ENCODE measurements at regions not wholly inside any gene's neighbourhood (a gene's known extent, or its start where the extent isn't known, plus 50 kb on each side); places are given as distances from the start of the nearest gene placed in this dataset.

- peak; percentile 41; the same call in 1 of the 2 replicates for TF ChIP-seq ELF1 (IDR thresholded peaks at IDR 0.05)
- TF ChIP-seq RCOR1 (IDR thresholded peaks at IDR 0.05; ENCODE audit: low read length): no peak
- TF ChIP-seq, protein P1, sequence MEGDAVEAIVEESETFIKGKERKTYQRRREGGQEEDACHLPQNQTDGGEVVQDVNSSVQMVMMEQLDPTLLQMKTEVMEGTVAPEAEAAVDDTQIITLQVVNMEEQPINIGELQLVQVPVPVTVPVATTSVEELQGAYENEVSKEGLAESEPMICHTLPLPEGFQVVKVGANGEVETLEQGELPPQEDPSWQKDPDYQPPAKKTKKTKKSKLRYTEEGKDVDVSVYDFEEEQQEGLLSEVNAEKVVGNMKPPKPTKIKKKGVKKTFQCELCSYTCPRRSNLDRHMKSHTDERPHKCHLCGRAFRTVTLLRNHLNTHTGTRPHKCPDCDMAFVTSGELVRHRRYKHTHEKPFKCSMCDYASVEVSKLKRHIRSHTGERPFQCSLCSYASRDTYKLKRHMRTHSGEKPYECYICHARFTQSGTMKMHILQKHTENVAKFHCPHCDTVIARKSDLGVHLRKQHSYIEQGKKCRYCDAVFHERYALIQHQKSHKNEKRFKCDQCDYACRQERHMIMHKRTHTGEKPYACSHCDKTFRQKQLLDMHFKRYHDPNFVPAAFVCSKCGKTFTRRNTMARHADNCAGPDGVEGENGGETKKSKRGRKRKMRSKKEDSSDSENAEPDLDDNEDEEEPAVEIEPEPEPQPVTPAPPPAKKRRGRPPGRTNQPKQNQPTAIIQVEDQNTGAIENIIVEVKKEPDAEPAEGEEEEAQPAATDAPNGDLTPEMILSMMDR (IDR thresholded peaks at IDR 0.05): no peak
- peak; percentile 86 for TF ChIP-seq PBX3 (IDR thresholded peaks at IDR 0.05)
- no peak for TF ChIP-seq SMC3 (IDR thresholded peaks at IDR 0.05; ENCODE audit: low read depth, low read length)
- peak in 1 of 2 experiments; percentile 71; a peak in 1 of 4 replicates for TF ChIP-seq EP300 (IDR thresholded peaks at IDR 0.05; ENCODE audit: borderline replicate concordance in 1 of 2, low read depth in 1 of 2, low read length in 1 of 2)
- no peak for TF ChIP-seq USF2 (IDR thresholded peaks at IDR 0.05; ENCODE audit: borderline replicate concordance, low read depth, low read length)
- no peak for TF ChIP-seq EZH2phosphoT487 (IDR thresholded peaks at IDR 0.05; ENCODE audit: borderline replicate concordance, low read depth)
- TF ChIP-seq NFIC (IDR thresholded peaks at IDR 0.05; ENCODE audit: borderline replicate concordance): peak; percentile 44; the same call in 1 of the 2 replicates
Measured at GRCh38 chr3:159200176-159200575, 398.3 kb downstream of the MFSD1 start.
